HL-60 (cell line): ENCODE measurements at regions not wholly inside any gene's neighbourhood (a gene's known extent, or its start where the extent isn't known, plus 50 kb on each side); places are given as distances from the start of the nearest gene placed in this dataset.

ENCODE experiments used
- DNase-seq, 2 experiments: peaks; one replicate each; pipeline ENCODE4 v3.0.0-alpha.2; 2010 to 2020; ENCODE audit warnings: low read depth in 1 of 2, low spot score in 1 of 2
- H3K27ac ChIP-seq: fragments of 250-450 bp; sonication (Bioruptor Pico); replicated peaks from 2 replicates; pipeline ENCODE4 v1.5.1; 2020; ENCODE audit warnings: mild to moderate bottlenecking, moderate library complexity
- H3K27me3 ChIP-seq: fragments of 250-450 bp; sonication (Bioruptor Pico); 2 replicates; pipeline ENCODE4 v1.5.1; 2021; ENCODE audit warnings: mild to moderate bottlenecking, moderate library complexity; ENCODE audit not compliant: insufficient read depth, poor library complexity, severe bottlenecking
- H3K4me3 ChIP-seq: replicated peaks from 2 replicates; pipeline ENCODE4 v1.5.1; 2011; ENCODE audit warnings: mild to moderate bottlenecking, control low read depth, low read length; ENCODE audit not compliant: insufficient read depth
- CTCF ChIP-seq: IDR thresholded peaks from one replicate; pipeline ENCODE4 v1.5.1; 2011; ENCODE audit warnings: low read length, control low read depth, inconsistent platforms; ENCODE audit not compliant: insufficient read depth
- GABPA ChIP-seq: IDR thresholded peaks from 2 replicates; pipeline ENCODE4 v1.6.1; 2012; ENCODE audit warnings: low read depth
- POLR2AphosphoS5 ChIP-seq: IDR thresholded peaks from 2 replicates; pipeline ENCODE4 v1.6.1; 2012; ENCODE audit warnings: low read depth
- REST ChIP-seq: IDR thresholded peaks from 2 replicates; pipeline ENCODE4 v1.6.1; 2012; ENCODE audit warnings: low read depth; ENCODE audit not compliant: insufficient replicate concordance
- SPI1 ChIP-seq: IDR thresholded peaks from 2 replicates; pipeline ENCODE4 v1.6.1; 2012; ENCODE audit warnings: low read depth, mild to moderate bottlenecking, borderline replicate concordance

DNA sequence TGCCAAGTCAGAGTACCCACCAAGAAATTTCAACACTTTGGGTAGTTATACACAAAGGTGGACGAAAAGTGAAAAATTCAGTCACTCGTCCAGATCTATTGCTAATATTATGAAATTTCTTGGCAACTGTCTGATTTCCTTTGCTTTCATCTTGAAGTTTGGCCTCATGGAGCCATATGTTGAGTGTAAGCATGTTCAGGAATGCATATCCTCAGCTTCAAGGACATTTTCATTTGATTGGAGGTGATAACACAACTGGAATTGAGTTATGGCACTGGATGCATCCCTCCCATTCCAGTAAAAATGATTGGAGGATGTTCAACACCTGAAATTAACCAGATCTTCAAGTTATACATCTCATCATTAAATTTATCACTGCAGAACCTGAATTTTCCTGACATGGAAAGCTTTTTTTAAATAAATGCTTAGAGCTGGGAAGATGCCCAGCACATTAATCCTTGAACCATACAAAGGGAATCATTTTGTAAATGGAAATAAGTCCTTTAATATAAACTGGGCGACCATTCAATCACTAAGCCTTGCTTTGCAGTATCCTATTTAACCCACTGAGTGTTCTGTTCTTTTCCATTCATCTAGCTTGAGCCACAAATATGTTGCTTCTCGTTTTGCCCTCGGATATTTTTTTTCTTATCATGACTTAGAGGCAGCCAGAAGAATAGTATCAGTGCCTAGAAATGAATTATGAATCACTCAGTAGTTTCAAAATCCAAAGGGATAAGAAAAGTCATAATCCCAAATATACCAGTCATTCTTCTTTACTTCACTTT lies 273.7 kb upstream of the PIK3R1 start:
- DNase-seq: no peak
- TF ChIP-seq CTCF (no peak), REST (no peak), POLR2AphosphoS5 (no peak), SPI1 (no peak), GABPA (no peak)
- Histone ChIP-seq H3K27me3 (no peaks in the 10 kb centered on the region), H3K27ac (no peak overlapping the region), H3K4me3 (no peak overlapping the region)

GRCh38 chr5:67935908-67936566 lies 279.5 kb upstream of the PIK3R1 start:
- Histone ChIP-seq H3K27me3 (no peaks in the 10 kb centered on the region), H3K27ac (no peak overlapping the region), H3K4me3 (no peak overlapping the region)
- no peak for DNase-seq
- TF ChIP-seq REST (no peak), GABPA (no peak), POLR2AphosphoS5 (no peak), SPI1 (no peak), CTCF (no peak)

- Histone ChIP-seq H3K27ac (no peak overlapping the region), H3K27me3 (no peaks in the 10 kb centered on the region), H3K4me3 (no peak overlapping the region)
- DNase-seq: no peak
- no peak for TF ChIP-seq GABPA
- TF ChIP-seq SPI1: no peak
- no peak for TF ChIP-seq POLR2AphosphoS5
- TF ChIP-seq CTCF: no peak
- no peak for TF ChIP-seq REST
Observed at GRCh38 chr5:67934976-67935375, 280.6 kb upstream of the PIK3R1 start.
